CD4-positive, alpha-beta T cell treated with Interleukin-2 at 100 ng/mL for 4 hours (primary cell): ENCODE measurements at regions not wholly inside any gene's neighbourhood (a gene's known extent, or its start where the extent isn't known, plus 50 kb on each side); places are given as distances from the start of the nearest gene placed in this dataset.
"Not testable (repeated sequence)": the region's sequence is repeated elsewhere in the genome, so short reads cannot be mapped to it uniquely, and the experiment has no call there.

Experiments used
- DNase-seq: peaks from one replicate; pipeline ENCODE4 v3.0.0-alpha.2; 2020; ENCODE audit warnings: low spot score

DNA sequence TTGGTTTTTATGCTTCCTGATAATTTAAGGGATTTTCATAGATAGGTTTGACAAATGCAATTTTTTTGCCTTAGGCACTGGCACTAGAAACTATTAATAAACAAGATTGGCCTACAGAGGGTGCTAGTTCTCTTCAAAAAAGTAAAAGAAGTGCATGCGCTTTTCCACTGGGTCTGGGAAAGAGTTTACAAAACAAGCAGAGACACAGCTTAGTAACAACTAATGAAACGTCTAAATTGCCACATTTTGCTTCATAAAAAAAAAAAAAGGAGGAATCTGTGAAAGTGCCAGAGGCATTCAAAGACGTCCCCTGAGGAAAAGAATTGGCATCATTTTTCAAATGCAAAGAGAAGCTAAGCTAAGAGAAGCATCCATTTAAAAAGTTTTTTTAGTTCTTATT lies 58.3 kb upstream of the EEA1 start:
- peak; percentile 66 for DNase-seq

DNA sequence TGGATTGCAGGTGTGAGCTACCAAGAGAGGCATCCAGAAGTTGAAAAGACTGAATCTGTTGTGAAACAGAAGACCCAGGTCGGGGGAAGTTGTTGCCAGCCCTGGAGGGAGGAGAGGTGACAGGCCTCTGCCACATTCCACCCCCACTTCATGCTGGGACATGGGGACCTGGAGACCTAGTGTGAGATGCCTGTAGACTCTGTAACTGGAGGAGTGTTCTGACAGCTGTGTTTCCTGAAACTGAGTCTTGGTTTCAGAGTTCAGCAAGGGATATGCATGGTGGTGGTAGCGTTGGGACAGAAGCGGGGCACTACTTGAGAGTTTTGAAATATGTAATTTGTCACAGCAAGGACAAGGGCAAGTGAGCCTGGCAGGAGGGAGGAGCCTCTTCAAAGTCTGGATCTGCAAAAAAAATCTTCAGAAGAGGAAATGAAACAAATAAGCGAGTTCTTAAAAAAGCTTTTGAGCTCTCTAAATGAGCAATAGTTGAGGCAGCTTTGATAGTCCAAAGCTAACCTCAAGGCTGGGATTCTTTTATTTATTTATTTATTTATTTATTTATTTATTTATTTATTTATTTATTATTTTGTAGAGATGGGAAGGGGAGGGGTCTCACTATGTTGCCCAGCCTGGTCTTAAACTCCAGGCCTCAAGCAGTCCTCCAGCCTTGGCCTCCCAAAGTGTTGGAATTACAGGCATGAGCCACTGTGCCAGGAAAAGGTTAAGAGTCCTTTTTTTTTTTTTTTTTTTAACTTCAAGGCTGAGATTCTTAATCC lies 58.9 kb upstream of the EEA1 start:
- peak; percentile 1 for DNase-seq

DNA sequence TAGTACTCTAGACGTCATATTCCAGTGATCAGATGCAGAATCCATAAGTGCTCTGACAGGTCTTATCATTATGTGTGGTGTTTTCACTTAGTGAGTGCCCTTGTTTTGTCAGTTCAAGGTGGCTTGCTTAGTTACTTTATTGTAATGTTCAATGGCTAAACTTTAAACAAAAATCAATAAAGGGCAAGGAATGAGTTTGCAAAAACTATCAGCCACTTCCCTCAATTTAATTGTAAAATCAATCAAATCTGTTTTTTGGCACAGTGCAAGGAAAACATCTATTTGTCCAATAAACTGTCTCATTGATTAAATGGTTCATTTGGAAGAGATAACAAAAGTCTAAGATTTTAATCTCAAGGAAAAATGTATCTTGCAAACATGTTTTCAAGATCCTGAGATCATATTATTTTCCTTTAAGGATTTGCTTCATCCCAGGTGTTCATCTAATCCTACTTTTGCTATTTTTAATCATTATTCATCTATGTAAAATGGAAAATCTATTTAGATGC lies 59.6 kb upstream of the EEA1 start:
- no peak for DNase-seq

DNA sequence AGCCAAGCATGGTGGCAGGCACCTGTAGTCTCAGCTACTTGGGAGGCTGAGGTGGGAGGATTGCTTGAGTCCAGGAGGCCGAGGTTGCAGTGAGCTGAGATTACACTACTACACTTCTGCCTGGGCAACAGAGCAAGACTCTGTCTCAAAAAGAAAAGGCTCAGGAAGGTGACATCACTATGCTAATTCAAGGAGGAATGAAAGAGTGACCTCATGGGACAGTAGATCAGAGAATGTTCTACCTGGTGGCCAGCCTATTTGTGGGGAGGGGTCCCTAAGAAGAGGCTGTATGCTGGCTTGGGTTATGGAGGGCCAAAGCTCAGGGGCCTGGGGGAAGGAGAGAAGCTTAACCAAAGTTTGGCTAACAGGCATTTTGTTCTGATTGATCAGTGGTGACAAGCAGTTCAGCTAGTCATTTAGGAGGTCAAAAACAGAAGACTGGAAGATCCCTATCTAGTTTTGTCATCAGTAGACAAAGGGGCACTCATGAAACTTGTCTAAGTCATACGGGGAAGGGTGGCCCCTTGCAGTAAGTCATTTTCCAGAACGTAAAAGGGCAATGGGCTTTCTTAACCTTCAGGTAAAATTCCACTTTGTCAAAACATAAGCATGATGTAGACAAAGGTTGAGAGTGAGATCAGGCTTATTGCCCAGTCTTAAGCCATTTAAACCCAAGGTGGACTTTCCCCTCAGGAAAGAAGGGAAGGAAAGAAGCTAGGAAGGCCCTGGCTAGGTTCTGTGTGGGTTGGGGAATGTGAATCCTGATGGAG lies 60.8 kb upstream of the EEA1 start:
- DNase-seq = no peak

DNA sequence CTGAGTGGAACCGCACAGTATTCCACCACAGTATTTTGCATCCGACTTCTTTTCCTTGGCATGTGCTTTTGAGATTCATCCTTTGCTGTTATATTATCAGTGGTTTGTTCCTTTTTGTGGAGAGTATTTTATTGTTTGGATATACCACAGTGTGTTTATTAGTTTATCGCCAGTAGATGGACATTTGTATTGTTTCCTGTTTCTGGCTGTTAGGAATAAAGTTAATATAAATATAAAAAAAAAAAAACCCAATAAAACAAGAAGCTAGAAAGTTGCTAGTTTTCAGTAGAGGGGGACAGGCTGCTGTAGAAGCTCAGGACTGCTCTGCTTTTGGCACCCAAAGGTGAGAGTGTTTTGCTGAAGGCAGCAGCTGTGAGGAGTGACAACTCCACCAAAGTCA lies 62.0 kb upstream of the EEA1 start:
- no peak for DNase-seq

DNA sequence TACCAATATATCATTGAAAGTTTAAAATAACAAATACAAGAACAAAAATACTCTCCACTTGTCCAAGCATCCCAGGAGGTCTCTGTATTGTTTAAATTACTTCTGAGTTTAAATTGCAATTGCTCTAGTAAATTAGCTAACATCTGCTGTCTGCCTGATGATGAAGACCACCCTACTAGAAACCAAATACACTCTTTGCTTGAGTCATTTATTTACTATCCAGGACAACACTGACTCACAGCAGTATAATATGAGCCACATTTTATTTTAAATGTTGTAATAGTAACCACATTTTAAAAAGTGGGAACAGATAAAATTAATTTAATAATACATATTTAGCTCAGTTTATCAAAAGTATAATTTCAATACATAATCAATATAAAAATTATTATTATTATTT lies 62.9 kb upstream of the EEA1 start:
- no peak for DNase-seq

DNA sequence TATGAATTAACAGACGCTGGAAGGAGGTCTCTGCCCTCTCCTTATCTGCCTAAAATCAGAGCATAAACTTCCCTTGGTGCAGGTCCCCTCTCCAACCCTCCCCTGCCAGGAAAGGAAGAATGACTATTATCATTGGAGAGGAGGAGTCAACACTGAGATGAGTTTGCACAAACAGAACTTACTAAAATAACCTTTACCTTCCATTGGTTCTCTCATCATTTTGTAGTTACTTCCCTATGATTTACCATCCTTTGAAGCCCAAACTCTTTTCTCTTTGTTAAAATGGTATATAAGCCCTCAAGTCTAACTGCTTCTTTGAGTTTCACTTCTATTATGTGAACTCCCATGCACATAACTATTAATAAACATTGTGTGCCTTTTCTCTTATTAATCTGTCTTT lies 64.2 kb upstream of the EEA1 start:
- no peak for DNase-seq

DNA sequence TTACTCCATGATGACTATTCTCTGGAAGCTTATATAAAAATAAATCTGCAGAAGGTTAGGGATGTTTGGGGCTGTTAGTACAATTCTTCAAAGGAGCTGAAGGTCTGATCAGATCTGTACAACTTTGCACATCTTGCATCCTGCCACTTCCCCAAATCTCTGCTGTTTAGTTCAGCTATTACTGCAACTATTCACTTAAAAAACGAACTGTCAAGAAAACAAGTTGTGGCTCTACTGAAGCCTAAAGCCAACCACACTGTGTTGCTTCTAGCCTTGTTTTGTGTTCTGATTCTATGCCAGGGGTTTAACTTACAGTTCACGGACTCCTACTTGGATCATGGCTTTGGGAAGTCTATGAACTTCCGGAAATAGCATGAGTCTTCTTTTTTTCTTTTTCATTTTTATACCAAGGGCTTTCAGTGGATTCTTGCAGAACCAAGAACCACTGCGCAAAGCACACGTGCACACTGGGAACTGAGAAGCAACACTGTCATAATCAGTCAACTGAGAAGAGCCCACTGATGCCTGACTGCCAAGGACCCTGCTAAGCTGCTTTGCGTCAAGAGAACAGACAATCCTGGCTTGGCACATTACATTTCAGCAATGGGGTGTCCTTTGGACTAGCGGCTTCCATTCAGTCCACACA lies 66.3 kb upstream of the EEA1 start:
- DNase-seq = no peak

DNA sequence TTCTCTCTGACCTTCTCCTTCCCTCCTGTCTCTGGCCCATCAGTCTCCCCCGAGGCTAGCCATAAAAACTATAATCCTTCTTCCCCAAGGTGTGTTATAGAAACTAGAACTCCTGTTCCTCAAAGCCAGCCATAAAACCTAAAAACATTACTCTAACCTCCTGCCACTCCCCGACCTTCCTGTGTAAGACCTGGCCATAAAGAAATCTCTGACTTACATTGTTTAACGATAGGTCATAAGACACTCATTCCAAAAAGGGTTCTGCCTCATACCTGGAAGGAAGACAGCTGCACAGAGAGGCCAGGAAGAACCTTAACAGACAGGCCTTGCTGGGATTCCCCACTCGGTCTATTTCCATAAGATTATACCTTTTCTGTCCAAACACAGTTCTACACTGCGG lies 70.9 kb upstream of the EEA1 start:
- DNase-seq = no peak

DNA sequence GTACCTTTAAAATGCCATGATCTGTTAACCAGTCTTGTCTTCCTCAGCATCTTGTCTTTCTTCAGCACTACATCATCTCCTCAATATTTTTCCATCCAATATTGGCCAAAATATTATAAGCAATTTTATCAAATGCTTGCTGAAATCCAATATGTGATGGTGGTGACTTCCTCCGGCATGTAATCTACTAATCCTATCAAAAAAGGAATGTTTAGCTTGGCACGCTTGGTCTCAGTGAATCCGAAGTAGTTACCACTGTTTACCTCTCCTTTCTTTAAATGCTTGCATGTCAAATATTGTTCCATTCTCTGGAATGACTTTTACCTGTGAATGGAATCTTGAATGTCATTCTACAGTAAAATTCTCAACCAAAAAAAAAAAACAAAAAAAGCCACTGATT lies 72.3 kb upstream of the EEA1 start:
- DNase-seq = no peak

DNA sequence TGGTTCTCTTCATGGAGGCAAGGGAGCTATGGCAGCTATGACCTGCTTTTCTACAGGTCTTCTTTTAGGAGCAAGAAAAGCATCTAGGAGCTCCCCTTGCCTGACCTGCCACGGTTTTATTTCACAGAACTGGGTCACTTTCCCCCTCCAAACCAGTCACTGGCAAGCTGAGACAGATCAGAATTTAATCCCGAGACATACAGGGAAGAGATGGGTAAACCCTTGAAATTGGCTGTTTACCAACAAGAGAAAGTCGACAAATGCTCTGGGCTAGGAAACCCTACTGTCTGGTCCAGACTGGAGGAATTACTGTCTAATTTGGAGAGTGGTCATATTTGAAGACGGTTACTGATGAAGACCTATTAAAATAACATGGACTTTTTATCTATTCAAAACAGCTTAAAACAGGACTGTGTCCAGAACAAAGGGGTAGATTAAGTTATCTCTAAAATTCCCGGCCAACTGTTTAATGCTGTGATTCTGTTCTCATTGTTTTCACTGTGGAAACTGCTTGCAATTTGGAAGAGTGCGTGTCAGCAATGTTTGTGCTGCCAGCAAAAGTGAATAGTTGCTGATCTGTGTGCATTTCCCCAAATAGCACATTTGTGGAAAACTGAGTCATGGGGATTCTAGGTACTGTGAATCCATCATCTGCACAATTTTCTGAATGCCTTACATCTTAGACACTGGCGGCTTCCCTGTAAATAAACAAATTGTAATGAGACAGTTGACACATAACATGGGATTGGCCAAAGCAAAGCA lies 73.4 kb upstream of the EEA1 start:
- DNase-seq = no peak

DNA sequence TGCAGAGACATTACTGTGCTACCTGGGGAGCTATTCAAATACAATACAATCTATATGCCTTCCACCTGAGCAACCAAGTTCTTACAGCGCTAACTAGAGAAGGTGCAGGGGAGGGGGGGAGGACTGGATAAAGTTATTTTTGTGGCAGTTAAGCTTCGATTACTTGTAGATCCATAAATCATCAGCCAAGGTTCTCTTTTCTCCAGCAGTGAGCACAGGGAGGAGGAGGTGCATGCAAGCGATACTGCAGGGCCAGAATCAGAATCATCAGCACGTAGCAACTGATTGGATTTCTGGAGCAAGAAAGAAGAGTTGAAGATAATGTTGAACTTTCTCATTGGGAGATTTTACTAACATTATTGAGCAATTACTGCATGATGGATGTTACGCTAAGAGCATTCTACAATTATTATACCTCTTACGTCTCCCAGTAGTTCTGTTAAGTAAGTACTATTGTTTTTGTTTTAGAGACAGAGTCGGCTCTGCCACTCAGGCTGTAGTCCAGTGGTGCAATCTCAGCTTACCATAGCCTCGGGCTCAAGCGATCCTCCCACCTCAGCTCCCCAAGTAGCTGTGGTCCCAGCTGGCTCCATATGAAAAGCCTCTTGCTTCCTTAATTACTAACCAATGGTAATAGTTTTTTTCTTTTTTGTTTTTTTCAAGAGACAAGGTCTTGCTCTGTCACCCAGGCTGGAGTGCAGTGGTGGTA lies 74.6 kb upstream of the EEA1 start:
- DNase-seq = no peak

DNA sequence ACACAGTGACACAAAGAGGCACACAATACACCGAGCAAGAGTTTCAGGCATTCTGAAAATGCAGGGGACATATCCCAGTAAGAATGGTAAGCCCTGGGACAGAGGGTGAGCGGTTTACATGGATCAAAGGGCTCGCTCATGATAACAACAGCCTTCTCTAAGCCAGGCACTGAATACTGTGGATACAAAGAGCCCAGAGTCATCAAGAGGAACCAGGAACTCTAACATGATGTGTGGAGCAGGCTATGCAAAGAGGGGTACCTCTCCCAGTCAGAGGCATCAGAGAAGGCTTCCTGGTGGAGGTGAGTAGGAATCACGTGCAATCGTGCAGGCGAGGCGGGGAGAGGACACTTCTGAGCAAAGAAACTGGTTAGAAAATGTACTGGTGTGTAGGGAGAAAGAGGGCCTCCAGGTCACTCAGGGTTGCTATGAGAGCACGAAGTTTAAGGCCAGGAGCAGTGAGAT lies 76.9 kb upstream of the EEA1 start:
- DNase-seq = no peak

DNA sequence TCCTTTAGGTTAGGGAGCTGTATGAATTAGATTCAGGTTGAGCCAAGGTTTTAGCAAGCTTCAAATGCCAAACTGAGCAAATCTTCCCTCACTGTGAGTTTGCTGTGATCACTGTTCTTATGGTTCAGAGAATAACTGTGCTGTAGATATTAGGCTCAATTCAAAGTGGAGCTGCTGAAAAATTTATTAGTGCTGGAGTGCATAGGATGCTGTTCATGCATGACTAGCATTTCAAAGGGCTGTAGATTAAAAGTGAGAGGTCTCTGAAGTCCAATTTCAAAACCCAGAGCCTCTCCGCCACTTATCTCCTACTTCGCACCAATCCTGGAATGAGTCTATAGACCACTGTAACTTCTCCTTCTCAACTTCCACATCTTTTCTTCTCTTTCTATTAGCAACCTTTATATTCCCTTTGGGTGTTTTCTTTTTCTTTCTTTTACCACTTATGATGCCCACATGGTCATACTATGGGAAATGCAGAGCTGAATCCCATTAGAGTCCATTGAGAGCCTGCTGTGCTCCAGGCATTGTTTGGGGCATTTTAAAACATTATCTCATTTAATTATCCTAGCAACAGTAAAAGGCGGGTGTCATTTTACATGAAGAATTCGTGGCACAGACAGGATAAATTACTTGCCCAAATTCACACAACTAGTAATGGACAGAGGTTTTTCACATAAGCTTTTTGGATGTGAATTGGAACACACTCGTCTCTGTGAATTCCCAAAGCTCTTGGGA lies 77.5 kb upstream of the EEA1 start:
- no peak for DNase-seq

DNA sequence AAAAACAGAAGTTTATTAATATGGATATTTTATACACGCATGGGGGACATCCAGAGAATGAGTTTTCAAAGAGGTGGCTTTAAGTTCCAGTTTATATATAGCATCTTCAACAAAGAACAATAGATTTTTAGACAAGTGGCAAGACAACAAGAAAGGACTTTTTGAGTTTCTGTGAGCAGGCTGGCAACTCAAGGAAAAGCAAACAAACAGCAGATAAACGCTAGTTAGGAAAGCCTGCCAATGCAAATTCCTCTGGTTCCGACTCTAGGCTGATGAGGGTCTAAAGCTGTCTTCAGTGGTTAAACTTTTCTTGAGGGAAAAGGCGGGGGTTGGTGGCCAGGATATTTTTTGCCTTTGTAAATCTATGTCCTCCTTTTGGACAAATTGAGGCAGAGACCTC lies 78.4 kb upstream of the EEA1 start:
- no peak for DNase-seq

DNA sequence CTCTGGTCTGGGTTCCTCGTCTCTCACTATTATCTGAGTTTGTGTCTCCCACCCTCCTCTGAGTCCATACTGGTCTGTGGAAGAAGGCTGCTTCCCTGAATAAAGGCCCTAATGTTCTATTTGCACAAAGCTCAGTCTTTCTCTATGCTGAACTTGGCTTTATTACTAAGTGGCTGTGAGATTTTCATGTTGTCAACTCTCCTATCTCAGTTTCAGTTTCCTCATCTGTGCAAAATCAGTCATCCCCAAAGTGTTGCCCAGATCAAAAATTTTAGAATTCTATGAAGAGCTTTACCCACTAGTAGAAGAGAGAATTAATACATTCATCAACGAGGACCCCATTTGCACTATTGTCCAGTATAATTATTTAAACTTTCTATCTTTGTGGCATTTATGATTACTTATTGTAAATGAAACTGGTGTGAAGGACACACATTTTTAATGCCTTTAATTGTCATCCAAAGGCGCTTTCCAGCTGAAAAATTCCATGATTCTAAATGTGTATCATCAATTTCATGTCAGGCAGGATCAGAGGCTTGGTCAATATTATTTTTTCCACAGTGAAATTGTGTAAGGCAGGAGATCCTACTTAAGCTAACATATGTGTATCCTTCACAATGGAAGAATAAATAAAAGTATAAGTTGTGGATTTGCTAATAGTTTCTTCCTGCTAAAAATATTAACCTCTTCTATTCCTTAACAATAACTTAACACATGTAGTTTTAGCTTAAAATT lies 79.1 kb upstream of the EEA1 start:
- DNase-seq = no peak

DNA sequence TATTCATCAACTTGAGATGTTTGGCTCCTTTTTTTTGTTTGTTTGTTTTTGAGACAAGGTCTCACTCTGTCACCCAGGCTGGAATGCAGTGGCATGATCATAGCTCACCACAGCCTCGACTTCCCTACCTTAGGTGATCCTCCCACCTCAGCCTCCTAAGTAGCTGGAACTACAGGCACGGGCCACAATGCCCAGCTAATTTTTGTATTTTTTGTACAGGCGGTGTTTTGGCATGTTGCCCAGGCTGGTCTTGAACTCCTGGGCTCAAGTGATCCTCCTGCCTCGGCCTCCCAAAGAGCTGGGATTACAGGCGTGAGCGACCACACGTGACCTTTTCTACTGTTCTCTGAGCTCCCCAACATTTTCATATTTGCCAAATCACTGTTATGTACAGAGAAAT lies 79.8 kb upstream of the EEA1 start:
- not testable (repeated sequence) for DNase-seq

DNA sequence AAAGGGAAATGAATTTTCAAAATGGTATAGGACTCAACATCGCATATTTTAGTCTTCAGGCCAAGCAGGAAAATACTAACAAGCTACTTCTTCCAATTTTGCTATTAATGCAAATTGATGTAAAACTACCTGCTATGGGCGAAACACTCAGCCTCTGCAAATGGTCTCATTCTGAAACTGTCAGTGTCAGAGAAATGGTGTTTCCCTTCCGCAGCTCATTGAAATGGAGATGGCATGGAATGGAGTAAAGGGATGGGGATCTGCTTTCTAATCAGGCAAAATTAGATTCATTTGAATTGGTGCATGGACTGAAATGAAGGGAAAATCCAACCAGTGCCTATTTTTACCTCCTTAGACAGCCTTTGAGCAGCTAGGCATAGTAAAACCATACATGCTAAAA lies 80.4 kb upstream of the EEA1 start:
- no peak for DNase-seq

DNA sequence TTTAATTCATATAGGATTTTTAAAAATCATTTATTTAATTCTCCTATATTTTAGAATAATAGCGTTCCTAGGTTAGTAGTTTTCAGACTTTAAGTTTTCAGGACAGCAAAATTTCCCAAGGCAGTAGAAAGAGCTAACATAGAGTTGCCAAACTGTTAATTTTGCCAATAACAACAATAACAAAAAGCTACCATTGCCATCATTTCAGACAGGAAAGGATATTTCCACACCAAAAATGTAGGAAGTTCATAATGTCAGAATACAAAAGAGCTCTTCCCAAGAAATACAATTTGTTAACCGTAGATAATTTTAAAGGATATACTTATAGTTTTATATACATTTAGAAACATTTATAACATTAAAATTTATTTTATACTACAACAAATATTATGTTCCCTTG lies 81.4 kb upstream of the EEA1 start:
- no peak for DNase-seq

DNA sequence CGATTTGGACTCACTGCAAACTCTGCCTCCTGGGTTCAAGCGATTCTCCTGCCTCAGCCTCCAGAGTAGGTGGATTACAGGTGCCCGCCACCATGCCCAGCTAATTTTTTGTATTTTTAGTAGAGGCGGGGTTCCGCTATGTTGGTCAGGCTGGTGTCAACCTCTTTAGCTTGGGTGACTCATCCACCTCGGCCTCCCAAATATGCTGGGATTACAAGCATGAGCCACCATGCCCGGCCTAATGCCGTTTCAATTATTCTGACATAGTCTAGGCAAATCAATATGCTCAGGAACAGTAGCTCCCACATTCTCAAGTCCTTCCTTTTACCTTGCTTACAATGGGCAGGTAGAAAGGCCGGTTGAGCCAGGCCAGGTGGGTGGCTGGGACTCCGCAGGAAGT lies 82.0 kb upstream of the EEA1 start:
- DNase-seq = no peak
